ENCODE measurements at regions not wholly inside any gene's neighbourhood (a gene's known extent, or its start where the extent isn't known, plus 50 kb on each side); places are given as distances from the start of the nearest gene placed in this dataset.

GRCh38 chr6:77326029-77326428 is 137.3 kb downstream of the HTR1B start:
- no peaks in the 10 kb centered on the region for H3K9me3 ChIP-seq (ENCODE audit: control insufficient read depth, low read depth, low read length)
- H3K9me1 ChIP-seq (ENCODE audit: control insufficient read depth, extremely low read depth, insufficient read depth, low read length), result no peaks in the 10 kb centered on the region
- H3K4me1 ChIP-seq (ENCODE audit: control insufficient read depth, extremely low read depth, insufficient read depth, low read length), result no peaks in the 10 kb centered on the region
- TF ChIP-seq CTCF (optimal IDR thresholded peaks at IDR 0.05 in 1 of 3, IDR thresholded peaks at IDR 0.05 in 1 of 3, conservative IDR thresholded peaks at IDR 0.05 in 1 of 3; ENCODE audit: extremely low read depth in 1 of 3, insufficient read depth in 2 of 3, low read length in 3 of 3) (no peak), EZH2 (IDR thresholded peaks at IDR 0.05; ENCODE audit: low read length) (no peak)
- dilution Hi-C loops (cut with MboI; ENCODE audit: extremely low pct_ligation_motif_present, low sequenced_read_pairs), result no loop called here
- no peak overlapping the region for H3K27ac ChIP-seq (ENCODE audit: control insufficient read depth, insufficient read depth, low read length)
- H3K4me2 ChIP-seq (ENCODE audit: control insufficient read depth, extremely low read depth, insufficient read depth, low read depth, low read length), result no peak overlapping the region
- H3K4me3 ChIP-seq (ENCODE audit: control insufficient read depth in 2 of 3, extremely low read depth in 1 of 3, insufficient read depth in 2 of 3, low read depth in 1 of 3, low read length in 3 of 3), result no peak overlapping the region
- H2AFZ ChIP-seq (ENCODE audit: control insufficient read depth, low read length), result no peak overlapping the region
- H3K27me3 ChIP-seq (ENCODE audit: control insufficient read depth, extremely low read depth, insufficient read depth, low read length), result no peaks in the 10 kb centered on the region
- H3K79me2 ChIP-seq (ENCODE audit: control insufficient read depth, insufficient read depth, low read length), result no peaks in the 10 kb centered on the region
- no peak overlapping the region for H3K9ac ChIP-seq (ENCODE audit: control insufficient read depth, extremely low read depth, insufficient read depth, low read length)
- DNase-seq (ENCODE audit: low read depth, low spot score) (no peak), FAIRE-seq (no peak)
- no peaks in the 10 kb centered on the region for H4K20me1 ChIP-seq (ENCODE audit: control insufficient read depth, extremely low read depth, insufficient read depth, low read length)
- H3K36me3 ChIP-seq (ENCODE audit: control insufficient read depth in 2 of 2, extremely low read depth in 1 of 2, insufficient read depth in 2 of 2, low read length in 2 of 2), result no peaks in the 10 kb centered on the region

- no peaks in the 10 kb centered on the region for H3K36me3 ChIP-seq (ENCODE audit: control insufficient read depth in 2 of 2, extremely low read depth in 1 of 2, insufficient read depth in 2 of 2, low read length in 2 of 2)
- H3K9ac ChIP-seq (ENCODE audit: control insufficient read depth, extremely low read depth, insufficient read depth, low read length), result no peak overlapping the region
- no peak overlapping the region for H3K4me3 ChIP-seq (ENCODE audit: control insufficient read depth in 2 of 3, extremely low read depth in 1 of 3, insufficient read depth in 2 of 3, low read depth in 1 of 3, low read length in 3 of 3)
- FAIRE-seq (no peak), DNase-seq (ENCODE audit: low read depth, low spot score) (no peak)
- TF ChIP-seq EZH2 (IDR thresholded peaks at IDR 0.05; ENCODE audit: low read length), result no peak
- TF ChIP-seq CTCF (optimal IDR thresholded peaks at IDR 0.05 in 1 of 3, IDR thresholded peaks at IDR 0.05 in 1 of 3, conservative IDR thresholded peaks at IDR 0.05 in 1 of 3; ENCODE audit: extremely low read depth in 1 of 3, insufficient read depth in 2 of 3, low read length in 3 of 3), result no peak
- H3K27ac ChIP-seq (ENCODE audit: control insufficient read depth, insufficient read depth, low read length), result no peak overlapping the region
- H3K4me2 ChIP-seq (ENCODE audit: control insufficient read depth, extremely low read depth, insufficient read depth, low read depth, low read length), result no peak overlapping the region
- no peak overlapping the region for H2AFZ ChIP-seq (ENCODE audit: control insufficient read depth, low read length)
- no peaks in the 10 kb centered on the region for H3K4me1 ChIP-seq (ENCODE audit: control insufficient read depth, extremely low read depth, insufficient read depth, low read length)
- dilution Hi-C loops (cut with MboI; ENCODE audit: extremely low pct_ligation_motif_present, low sequenced_read_pairs), result no loop called here
- H3K9me3 ChIP-seq (ENCODE audit: control insufficient read depth, low read depth, low read length), result no peaks in the 10 kb centered on the region
- H3K27me3 ChIP-seq (ENCODE audit: control insufficient read depth, extremely low read depth, insufficient read depth, low read length), result no peaks in the 10 kb centered on the region
- no peaks in the 10 kb centered on the region for H4K20me1 ChIP-seq (ENCODE audit: control insufficient read depth, extremely low read depth, insufficient read depth, low read length)
- H3K9me1 ChIP-seq (ENCODE audit: control insufficient read depth, extremely low read depth, insufficient read depth, low read length), result no peaks in the 10 kb centered on the region
- no peaks in the 10 kb centered on the region for H3K79me2 ChIP-seq (ENCODE audit: control insufficient read depth, insufficient read depth, low read length)
Measured at GRCh38 chr6:77324866-77325265, 138.4 kb downstream of the HTR1B start.

Measured in keratinocyte (primary cell).